Karpas-422 (cell line): ENCODE measurements at regions not wholly inside any gene's neighbourhood (a gene's known extent, or its start where the extent isn't known, plus 50 kb on each side); places are given as distances from the start of the nearest gene placed in this dataset.

Experiments
- DNase-seq: peaks from one replicate; pipeline ENCODE4 v3.0.0-alpha.2; 2015
- H2AFZ ChIP-seq: fragments of 200-600 bp; sonication (generic); 2 replicates; pipeline ENCODE4 v1.6.1; 2014; ENCODE audit warnings: antibody characterized with exemption, low read length, mixed read lengths
- H3K27ac ChIP-seq: fragments of 200-600 bp; sonication (generic); 2 replicates; pipeline ENCODE4 v1.5.1; 2014; ENCODE audit warnings: mild to moderate bottlenecking, low read length, moderate library complexity
- H3K27me3 ChIP-seq: fragments of 200-600 bp; sonication (generic); 2 replicates; pipeline ENCODE4 v1.6.1; 2014; ENCODE audit warnings: low read length, mixed read lengths
- H3K36me3 ChIP-seq: fragments of 200-600 bp; sonication (generic); 2 replicates; pipeline ENCODE4 v1.6.1; 2014; ENCODE audit warnings: low read length, mixed read lengths; ENCODE audit not compliant: insufficient read depth
- H3K4me1 ChIP-seq: fragments of 200-600 bp; sonication (generic); 2 replicates; pipeline ENCODE4 v1.6.1; 2014; ENCODE audit warnings: mild to moderate bottlenecking, low read length, mixed read lengths
- H3K4me2 ChIP-seq: fragments of 200-600 bp; sonication (generic); 2 replicates; pipeline ENCODE4 v1.6.1; 2014; ENCODE audit warnings: low read length, low read depth, mild to moderate bottlenecking; ENCODE audit not compliant: poor library complexity, severe bottlenecking
- H3K4me3 ChIP-seq: fragments of 200-600 bp; sonication (generic); 2 replicates; pipeline ENCODE4 v1.5.1; 2014; ENCODE audit warnings: mild to moderate bottlenecking, antibody characterized with exemption, low read length, mixed read lengths
- H3K79me2 ChIP-seq: fragments of 200-600 bp; sonication (generic); 2 replicates; pipeline ENCODE4 v1.6.1; 2014; ENCODE audit warnings: mild to moderate bottlenecking, low read length, mixed read lengths
- H3K9ac ChIP-seq: fragments of 200-600 bp; sonication (generic); 2 replicates; pipeline ENCODE4 v1.6.0; 2014; ENCODE audit warnings: low read length
- H3K9me2 ChIP-seq: fragments of 200-600 bp; sonication (generic), shearing (Covaris generic); replicated peaks from 2 replicates; pipeline ENCODE4 v1.6.0; 2014; ENCODE audit warnings: mild to moderate bottlenecking, low read length, moderate library complexity; ENCODE audit not compliant: insufficient read depth
- H3K9me3 ChIP-seq: fragments of 300-700, 200-600 bp; sonication (generic); 2 replicates; pipeline ENCODE4 v1.6.1; 2014; ENCODE audit warnings: low read length, mixed read lengths
- H4K20me1 ChIP-seq: fragments of 200-600 bp; sonication (generic); 2 replicates; pipeline ENCODE4 v1.6.1; 2014; ENCODE audit warnings: mild to moderate bottlenecking, antibody characterized with exemption, low read length, low read depth; ENCODE audit not compliant: insufficient read depth

GRCh38 chr10:113323985-113324384 lies 228.9 kb upstream of the HABP2 start:
- Histone ChIP-seq H3K4me2 (no peak overlapping the region), H3K79me2 (no peaks in the 10 kb centered on the region), H4K20me1 (no peaks in the 10 kb centered on the region), H3K27me3 (no peaks in the 10 kb centered on the region), H3K9me2 (no peaks in the 10 kb centered on the region), H3K4me3 (no peak overlapping the region), H3K36me3 (no peaks in the 10 kb centered on the region), H3K27ac (no peak overlapping the region), H3K9me3 (no peaks in the 10 kb centered on the region), H2AFZ (no peak overlapping the region), H3K4me1 (0 out of 2 replicates have a peak, but pooled peaks cover 4% of the 10 kb centered on the region), H3K9ac (no peak overlapping the region)
- no peak for DNase-seq

- no peaks in the 10 kb centered on the region for H3K27me3 ChIP-seq
- no peaks in the 10 kb centered on the region for H3K36me3 ChIP-seq
- no peak overlapping the region for H3K9ac ChIP-seq
- peak; percentile 56 for DNase-seq
- H2AFZ ChIP-seq: no peak overlapping the region
- H4K20me1 ChIP-seq: no peaks in the 10 kb centered on the region
- 0 out of 2 replicates have a peak, but pooled peaks cover 4% of the 10 kb centered on the region for H3K4me1 ChIP-seq
- no peak overlapping the region for H3K27ac ChIP-seq
- H3K9me3 ChIP-seq: no peaks in the 10 kb centered on the region
- H3K79me2 ChIP-seq: no peaks in the 10 kb centered on the region
- H3K4me3 ChIP-seq: no peak overlapping the region
- no peak overlapping the region for H3K4me2 ChIP-seq
- H3K9me2 ChIP-seq: no peaks in the 10 kb centered on the region
Observed at GRCh38 chr10:113326160-113327111, 226.4 kb upstream of the HABP2 start.

- H3K36me3 ChIP-seq: no peaks in the 10 kb centered on the region
- H3K4me1 ChIP-seq: 0 out of 2 replicates have a peak, but pooled peaks cover 4% of the 10 kb centered on the region
- no peak overlapping the region for H3K9ac ChIP-seq
- no peaks in the 10 kb centered on the region for H3K27me3 ChIP-seq
- H4K20me1 ChIP-seq: no peaks in the 10 kb centered on the region
- no peak overlapping the region for H2AFZ ChIP-seq
- H3K4me3 ChIP-seq: no peak overlapping the region
- H3K79me2 ChIP-seq: no peaks in the 10 kb centered on the region
- no peak overlapping the region for H3K27ac ChIP-seq
- DNase-seq: no peak
- no peak overlapping the region for H3K4me2 ChIP-seq
- no peaks in the 10 kb centered on the region for H3K9me2 ChIP-seq
- H3K9me3 ChIP-seq: no peaks in the 10 kb centered on the region
Observed at GRCh38 chr10:113329121-113329596, 223.7 kb upstream of the HABP2 start.

GRCh38 chr10:113331961-113332360 lies 220.9 kb upstream of the HABP2 start:
- no peak overlapping the region for H3K27ac ChIP-seq
- no peaks in the 10 kb centered on the region for H3K9me2 ChIP-seq
- H3K4me2 ChIP-seq: no peak overlapping the region
- DNase-seq: no peak
- no peaks in the 10 kb centered on the region for H3K79me2 ChIP-seq
- no peaks in the 10 kb centered on the region for H4K20me1 ChIP-seq
- no peak overlapping the region for H3K9ac ChIP-seq
- no peaks in the 10 kb centered on the region for H3K27me3 ChIP-seq
- H2AFZ ChIP-seq: no peak overlapping the region
- H3K4me1 ChIP-seq: no peaks in the 10 kb centered on the region
- no peak overlapping the region for H3K4me3 ChIP-seq
- no peaks in the 10 kb centered on the region for H3K36me3 ChIP-seq
- H3K9me3 ChIP-seq: no peaks in the 10 kb centered on the region

- Histone ChIP-seq H3K4me3 (no peak overlapping the region), H3K27ac (no peak overlapping the region), H3K9me2 (no peaks in the 10 kb centered on the region), H3K79me2 (no peaks in the 10 kb centered on the region), H3K36me3 (no peaks in the 10 kb centered on the region), H4K20me1 (no peaks in the 10 kb centered on the region), H2AFZ (no peak overlapping the region), H3K27me3 (no peaks in the 10 kb centered on the region), H3K4me1 (no peaks in the 10 kb centered on the region), H3K9ac (no peak overlapping the region), H3K4me2 (no peak overlapping the region), H3K9me3 (no peaks in the 10 kb centered on the region)
- DNase-seq: no peak
Observed at GRCh38 chr10:113333313-113333712, 219.5 kb upstream of the HABP2 start.

- Histone ChIP-seq H3K9me2 (no peaks in the 10 kb centered on the region), H4K20me1 (no peaks in the 10 kb centered on the region), H3K27ac (no peak overlapping the region), H3K9ac (no peak overlapping the region), H3K79me2 (no peaks in the 10 kb centered on the region), H3K4me3 (no peak overlapping the region), H3K4me1 (no peaks in the 10 kb centered on the region), H3K36me3 (no peaks in the 10 kb centered on the region), H3K4me2 (no peak overlapping the region), H2AFZ (no peak overlapping the region), H3K9me3 (no peaks in the 10 kb centered on the region), H3K27me3 (no peaks in the 10 kb centered on the region)
- DNase-seq: no peak
Observed at GRCh38 chr10:113335592-113335991, 217.3 kb upstream of the HABP2 start.

- Histone ChIP-seq H3K9me2 (no peaks in the 10 kb centered on the region), H3K9ac (no peak overlapping the region), H3K36me3 (no peaks in the 10 kb centered on the region), H3K4me3 (no peak overlapping the region), H4K20me1 (no peaks in the 10 kb centered on the region), H2AFZ (no peak overlapping the region), H3K27ac (no peak overlapping the region), H3K27me3 (no peaks in the 10 kb centered on the region), H3K4me1 (no peaks in the 10 kb centered on the region), H3K79me2 (no peaks in the 10 kb centered on the region), H3K9me3 (no peaks in the 10 kb centered on the region), H3K4me2 (no peak overlapping the region)
- DNase-seq: no peak
Observed at GRCh38 chr10:113336549-113337130, 216.2 kb upstream of the HABP2 start.

- DNase-seq: no peak
- Histone ChIP-seq H3K9me3 (no peaks in the 10 kb centered on the region), H3K9me2 (no peaks in the 10 kb centered on the region), H2AFZ (no peak overlapping the region), H3K4me3 (no peak overlapping the region), H3K36me3 (no peaks in the 10 kb centered on the region), H3K9ac (no peak overlapping the region), H4K20me1 (no peaks in the 10 kb centered on the region), H3K27ac (no peak overlapping the region), H3K27me3 (no peaks in the 10 kb centered on the region), H3K4me1 (no peaks in the 10 kb centered on the region), H3K4me2 (no peak overlapping the region), H3K79me2 (no peaks in the 10 kb centered on the region)
Observed at GRCh38 chr10:113337142-113337541, 215.7 kb upstream of the HABP2 start.
